Thyroid gland (tissue), 4 donors: ENCODE measurements at regions not wholly inside any gene's neighbourhood (a gene's known extent, or its start where the extent isn't known, plus 50 kb on each side); places are given as distances from the start of the nearest gene placed in this dataset.

ENCODE experiments used
- POLR2A ChIP-seq, 2 donors: fragments of 450-650 bp; IDR thresholded peaks; one replicate each; pipeline ENCODE4 v1.6.1; 2017; ENCODE audit warnings: antibody characterized with exemption in 2 of 2, mild to moderate bottlenecking in 2 of 2, moderate library complexity in 1 of 2
- TF ChIP-seq, protein P1 (sequence below), 6 experiments: fragments of 200-600 bp in 3 of 6; fragments of 450-650 bp in 3 of 6; sonication (generic) in 3 of 6; IDR thresholded peaks; one replicate each; pipeline ENCODE4 v1.5.1; 2016 to 2019; ENCODE audit warnings: antibody characterized with exemption in 6 of 6, mild to moderate bottlenecking in 2 of 6, inconsistent platforms in 1 of 6, moderate library complexity in 1 of 6

- TF ChIP-seq, protein P1, sequence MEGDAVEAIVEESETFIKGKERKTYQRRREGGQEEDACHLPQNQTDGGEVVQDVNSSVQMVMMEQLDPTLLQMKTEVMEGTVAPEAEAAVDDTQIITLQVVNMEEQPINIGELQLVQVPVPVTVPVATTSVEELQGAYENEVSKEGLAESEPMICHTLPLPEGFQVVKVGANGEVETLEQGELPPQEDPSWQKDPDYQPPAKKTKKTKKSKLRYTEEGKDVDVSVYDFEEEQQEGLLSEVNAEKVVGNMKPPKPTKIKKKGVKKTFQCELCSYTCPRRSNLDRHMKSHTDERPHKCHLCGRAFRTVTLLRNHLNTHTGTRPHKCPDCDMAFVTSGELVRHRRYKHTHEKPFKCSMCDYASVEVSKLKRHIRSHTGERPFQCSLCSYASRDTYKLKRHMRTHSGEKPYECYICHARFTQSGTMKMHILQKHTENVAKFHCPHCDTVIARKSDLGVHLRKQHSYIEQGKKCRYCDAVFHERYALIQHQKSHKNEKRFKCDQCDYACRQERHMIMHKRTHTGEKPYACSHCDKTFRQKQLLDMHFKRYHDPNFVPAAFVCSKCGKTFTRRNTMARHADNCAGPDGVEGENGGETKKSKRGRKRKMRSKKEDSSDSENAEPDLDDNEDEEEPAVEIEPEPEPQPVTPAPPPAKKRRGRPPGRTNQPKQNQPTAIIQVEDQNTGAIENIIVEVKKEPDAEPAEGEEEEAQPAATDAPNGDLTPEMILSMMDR (IDR thresholded peaks at IDR 0.05), result no peak
- TF ChIP-seq POLR2A (IDR thresholded peaks at IDR 0.05), result no peak
Measured at GRCh38 chr1:98018074-98018473, 97.2 kb upstream of the DPYD start.
